HG03378 (cell line): ENCODE measurements at regions not wholly inside any gene's neighbourhood (a gene's known extent, or its start where the extent isn't known, plus 50 kb on each side); places are given as distances from the start of the nearest gene placed in this dataset.
"Not testable (repeated sequence)": the region's sequence is repeated elsewhere in the genome, so short reads cannot be mapped to it uniquely, and the experiment has no call there.

Experiments
- ATAC-seq: cut with Tn5 transposase; IDR thresholded peaks from one replicate; pipeline ENCODE4 v1.9.1; 2021; ENCODE audit warnings: mild to moderate bottlenecking, moderate library complexity; ENCODE audit not compliant: unreplicated experiment

DNA sequence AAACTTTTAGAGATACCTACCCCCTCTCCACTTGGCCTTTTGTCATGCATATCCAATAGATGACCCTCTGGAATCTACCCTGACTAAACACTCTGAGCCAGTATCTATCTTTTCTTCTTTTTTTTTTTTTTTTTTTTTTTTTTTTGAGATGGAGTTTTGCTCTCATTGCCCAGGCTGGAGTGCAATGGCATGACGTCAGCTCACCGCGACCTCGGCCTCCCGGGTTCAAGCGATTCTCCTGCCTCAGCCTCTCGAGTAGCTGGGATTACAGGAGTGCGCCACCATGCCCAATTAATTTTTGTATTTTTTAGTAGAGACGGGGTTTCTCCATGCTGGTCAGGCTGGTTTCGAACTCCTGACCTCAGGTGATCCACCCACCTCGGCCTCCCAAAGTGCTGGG, 50.8 kb upstream of the GRIN2B start:
- ATAC-seq, result not testable (repeated sequence)

DNA sequence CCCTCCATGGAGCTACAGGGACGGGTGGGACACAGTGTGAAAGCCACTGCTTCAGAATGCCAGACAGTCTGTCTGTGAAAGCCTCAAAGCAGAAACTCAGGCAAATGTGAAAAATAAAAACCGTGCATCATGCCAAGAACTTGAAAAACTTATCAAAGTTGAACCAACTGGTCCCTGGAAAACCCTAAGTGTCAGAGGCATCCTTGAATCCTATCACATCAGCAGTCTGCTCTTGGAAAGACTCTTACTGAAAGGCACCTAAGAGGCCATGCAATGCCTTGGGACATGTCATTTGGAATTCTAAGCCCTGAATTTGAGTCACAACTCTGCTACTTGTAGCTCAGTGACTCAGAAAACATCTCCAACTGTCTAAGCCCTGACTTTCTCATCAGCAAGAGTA, 62.4 kb upstream of the GRIN2B start:
- ATAC-seq, result no peak

DNA sequence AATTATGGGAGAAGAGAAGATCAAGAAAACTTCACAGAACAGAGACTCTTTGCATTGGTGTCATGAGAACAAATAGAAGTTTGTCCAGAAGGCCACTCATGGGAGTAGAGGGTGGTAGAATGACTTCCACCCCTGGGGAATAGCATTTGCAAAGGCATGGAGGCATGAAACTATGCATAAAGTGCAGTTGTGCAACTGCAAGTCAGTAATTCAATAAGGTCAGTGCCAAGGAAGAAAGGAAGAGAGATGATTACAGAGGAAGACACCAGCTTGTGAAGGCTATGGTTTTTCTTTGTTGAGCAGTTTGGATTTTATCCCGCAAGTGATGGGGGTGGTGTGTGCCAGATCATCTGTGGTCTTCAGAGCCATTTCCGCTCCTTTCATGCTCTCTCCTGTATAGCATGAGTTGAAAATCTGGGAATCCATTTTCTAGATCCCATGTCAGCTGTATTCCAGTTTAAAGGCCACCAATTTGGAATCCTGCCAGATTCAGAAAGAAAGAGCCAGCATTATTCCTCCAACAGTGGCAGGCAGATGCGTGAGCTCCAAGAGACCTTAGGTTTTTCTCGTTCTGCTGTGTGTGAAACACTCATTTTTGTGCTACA, 67.6 kb upstream of the GRIN2B start:
- no peak for ATAC-seq

DNA sequence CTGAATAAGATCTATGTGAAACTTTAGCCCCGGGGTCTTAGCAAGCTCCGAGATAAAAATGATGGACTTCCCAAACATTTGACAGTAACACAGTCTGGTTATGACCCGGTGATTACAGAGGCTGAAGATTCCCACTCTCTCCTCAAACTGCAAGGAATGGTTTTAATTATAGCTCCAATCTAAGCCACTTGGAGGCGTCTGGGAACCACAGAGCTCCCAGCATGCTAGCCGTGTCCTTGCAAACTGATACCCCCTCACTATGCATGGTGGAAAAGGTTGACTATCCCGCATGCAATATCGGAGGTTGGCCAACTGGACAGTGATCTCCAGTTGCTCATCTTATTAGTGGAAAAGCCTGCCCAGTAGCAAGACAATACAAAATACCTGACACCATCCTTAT, 76.5 kb upstream of the GRIN2B start:
- no peak for ATAC-seq

DNA sequence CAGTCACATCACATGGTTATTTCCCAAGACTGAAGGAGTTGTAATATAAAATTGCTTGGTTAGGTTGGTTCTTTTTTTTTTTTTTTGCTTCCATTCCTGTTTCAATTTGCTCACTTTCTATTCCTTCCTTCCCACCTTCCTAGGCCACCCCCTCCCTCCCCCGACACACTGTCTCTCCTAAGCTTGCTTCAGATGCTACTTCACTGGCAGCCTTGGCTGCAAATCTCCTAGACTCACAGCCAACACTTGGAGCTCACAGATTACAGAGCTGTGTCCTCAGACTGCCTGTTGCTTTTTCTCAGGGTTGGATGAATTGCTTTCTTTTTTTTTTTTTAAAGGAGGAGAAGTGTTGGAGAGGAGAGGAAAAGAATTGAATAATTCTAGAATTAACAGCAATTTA, 77.3 kb upstream of the GRIN2B start:
- ATAC-seq, result no peak

DNA sequence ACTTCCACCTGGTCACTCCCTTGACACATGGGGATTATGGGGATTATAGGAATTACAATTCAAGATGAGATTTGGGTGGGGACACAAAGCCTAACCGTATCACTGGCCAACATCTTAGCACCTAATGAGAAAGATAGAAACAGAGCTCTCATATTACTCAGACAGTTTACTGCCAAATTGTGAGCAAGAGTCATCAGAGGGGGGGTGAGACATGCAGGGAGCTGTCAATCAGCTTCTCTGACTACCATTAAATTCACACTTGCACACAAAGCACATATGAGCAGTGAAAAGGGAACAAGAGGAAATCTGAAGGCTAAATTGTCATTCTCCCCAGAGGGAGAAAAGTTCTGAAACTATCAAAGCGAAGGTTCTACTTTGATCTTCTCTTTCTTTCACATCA, 78.1 kb upstream of the GRIN2B start:
- ATAC-seq, result no peak

DNA sequence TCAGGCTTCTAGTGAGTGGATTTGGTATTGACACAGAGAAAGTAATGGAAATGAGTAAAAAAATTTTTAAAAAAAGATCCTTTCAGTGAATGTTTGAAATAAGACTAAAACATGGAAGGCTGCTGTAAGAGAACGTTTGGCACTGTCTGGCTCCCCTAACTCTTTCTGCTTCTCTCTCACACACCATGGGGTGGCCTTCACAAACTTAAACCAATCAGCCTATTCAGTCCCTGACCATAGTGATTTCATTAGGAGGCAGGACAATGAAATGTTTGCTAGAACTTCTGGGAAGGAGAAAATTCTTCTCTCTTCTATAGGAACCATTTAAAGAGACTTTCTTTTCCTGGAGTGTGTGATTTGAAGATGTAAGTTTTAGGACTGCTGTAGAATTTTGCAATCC, 84.2 kb upstream of the GRIN2B start:
- no peak for ATAC-seq

DNA sequence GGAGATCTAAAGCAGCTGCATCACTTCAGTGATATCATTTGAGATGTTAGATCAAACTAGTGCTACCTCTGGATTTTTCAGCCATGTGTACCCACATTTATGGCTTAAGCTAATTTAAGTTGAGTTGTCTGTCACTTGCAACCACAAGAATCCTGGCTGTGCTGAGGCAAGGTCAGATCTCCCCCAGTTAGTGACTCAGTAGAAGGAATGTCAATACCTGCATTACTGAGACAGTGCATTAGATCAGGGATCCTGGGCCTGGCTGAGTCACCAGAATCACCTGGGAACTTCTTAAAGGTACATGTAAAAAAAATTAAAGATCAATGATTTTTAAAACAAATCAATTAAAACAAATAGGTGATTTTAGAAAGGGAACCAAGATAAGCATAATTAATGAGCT, 84.6 kb upstream of the GRIN2B start:
- ATAC-seq, result no peak

DNA sequence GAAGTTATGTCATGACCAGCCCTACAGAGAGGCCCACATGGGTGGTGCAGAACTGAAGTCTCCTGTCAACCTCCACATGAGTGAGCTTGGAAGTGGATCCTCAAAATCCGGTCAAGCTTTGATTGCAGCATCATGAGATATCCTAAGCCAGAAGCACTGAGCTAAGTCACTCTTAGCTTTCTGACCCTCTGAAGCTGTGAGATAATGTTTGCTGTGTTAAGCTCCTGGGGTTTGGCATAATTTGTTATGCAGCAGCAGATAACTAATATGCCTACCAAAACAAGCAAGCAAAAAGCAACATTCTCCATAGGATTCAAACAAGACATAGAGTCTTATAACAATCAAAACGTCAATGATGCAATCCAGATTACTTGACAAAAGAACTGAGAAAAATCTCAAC, 87.6 kb upstream of the GRIN2B start:
- ATAC-seq, result no peak

DNA sequence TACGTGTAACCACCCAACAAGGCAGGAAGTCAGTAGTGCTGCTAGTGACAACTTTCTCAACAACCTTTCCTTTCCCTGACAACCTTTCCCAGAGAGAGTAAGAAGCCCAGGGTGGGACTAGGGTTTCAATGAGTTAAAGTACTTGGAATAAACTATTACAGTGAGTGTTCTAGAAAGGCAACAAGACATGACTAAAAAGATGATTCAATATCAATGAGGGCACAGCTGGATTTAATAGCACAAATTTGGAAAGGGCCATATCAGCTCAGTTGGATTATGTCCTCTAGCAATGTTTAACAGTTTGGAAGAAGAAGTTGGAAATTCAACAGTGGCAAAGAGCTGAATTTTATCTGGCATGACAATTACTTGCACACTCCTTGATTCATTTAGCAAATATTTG, 90.4 kb upstream of the GRIN2B start:
- ATAC-seq, result no peak

DNA sequence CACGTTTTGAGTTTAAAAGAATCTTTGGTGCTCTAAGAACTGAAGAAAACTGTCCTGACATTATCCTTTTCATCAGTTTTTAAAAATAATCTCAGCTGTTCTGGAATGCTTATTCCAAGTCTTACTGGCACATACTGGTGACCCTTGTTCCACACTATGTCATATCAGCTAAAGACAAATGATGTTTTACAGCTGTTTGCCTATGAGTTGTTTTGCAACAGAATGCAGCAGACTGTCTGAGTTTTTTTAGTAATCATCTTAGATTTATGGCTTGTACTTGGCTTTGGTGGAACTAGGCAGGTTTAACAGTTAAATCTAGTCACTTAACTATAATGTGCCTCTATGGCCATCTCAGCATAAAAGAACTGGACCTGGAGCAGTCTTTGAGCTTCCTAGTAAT, 91.6 kb upstream of the GRIN2B start:
- ATAC-seq, result no peak

DNA sequence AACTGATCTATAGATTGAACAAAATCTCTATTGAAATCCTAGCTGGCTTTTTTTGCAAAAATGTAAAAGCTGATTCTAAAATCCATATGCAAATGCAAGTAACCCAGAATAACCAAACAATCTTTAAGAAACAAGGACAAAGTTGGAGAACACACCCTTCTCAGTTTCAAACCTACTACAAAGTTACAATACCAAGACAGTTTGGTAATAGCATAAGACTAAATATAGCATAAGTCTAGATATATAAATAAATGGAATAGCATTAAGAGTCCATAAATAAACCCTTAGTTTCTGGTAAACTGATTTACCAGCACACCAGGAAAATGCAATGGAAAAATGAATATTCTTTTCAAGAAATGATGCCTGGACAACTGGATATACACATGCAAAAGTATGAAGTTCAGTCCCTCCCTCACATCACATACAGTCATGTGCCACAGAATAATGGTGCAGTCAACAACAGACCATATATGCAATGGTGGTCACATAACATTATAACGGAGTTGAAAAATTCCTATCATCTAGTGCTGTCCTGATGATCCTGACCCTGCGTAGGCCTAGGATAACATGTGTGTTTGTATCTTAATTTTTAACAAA, 94.5 kb upstream of the GRIN2B start:
- no peak for ATAC-seq

DNA sequence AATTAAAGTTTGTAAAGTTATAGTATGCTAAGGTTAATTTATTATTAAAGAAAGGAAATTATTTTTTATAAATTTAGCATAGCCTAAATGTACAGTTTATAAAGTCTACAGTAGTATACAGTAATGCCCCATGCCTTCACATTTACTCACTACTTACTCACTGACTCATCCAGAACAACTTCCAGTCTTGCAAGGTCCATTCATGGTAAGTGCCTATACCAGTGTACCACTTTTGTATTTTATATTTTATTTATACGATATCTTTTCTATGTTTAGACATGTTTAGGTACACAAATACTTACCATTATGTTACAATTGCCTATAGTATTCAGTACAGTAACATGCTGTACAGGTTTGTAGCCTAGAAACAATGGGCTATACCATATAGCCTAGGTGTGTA, 95.1 kb upstream of the GRIN2B start:
- no peak for ATAC-seq

DNA sequence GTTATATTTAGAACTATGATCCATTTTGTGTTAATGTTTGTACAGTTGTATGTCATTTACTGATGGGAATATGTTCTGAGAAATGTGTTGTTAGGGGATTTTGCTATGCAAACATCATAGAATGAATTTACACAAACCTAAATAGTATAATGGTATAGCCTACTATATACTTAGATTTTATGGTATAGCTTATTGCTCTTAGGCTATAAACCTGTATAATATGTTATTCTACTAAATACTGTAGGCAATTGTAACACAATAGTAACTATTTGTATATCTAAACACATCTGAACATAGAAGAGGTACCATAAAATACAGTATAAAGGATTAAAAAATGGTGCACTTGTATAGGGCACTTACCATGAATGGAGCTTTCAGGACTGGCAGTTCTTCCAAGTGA, 105.4 kb upstream of the GRIN2B start:
- ATAC-seq, result no peak

DNA sequence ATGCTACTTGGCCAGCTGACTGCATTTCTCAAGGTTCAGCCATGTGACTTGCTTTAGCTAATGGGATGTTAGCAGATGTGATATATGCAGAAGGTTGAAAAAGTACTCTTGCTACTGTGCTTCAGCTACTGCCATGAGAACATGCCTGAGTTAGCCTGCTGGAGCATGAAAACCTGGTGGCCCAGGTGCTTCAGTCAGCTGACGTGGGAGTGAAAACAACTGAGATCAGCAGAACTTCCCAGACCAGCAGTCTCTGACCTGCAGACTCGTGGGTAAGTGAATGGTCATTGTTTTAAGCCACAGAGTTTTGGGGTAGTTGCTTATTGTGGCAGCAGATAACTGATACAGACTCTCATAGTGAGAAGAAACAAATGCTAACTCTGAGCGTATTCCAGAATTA, 118.6 kb upstream of the GRIN2B start:
- ATAC-seq, result no peak

DNA sequence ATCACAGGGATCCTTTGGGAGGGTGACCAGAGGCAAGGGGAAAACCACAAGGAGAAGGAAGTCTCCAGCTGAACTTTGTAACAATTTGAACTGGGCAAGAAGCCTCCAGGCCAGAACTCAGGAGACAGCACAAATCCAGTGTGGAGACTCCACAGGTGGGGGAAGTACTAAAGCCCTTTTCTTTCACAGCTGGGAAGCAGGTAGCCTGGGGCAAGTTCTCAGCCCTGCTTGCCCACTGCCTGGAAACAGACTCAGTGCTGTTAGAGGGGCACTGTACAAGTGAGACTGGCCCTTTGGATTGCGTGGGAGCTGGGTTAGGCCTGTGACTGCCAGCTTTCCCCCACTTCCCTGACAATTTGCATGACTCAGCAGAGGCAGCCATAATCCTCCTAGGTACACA, 120.2 kb upstream of the GRIN2B start:
- not testable (repeated sequence) for ATAC-seq

DNA sequence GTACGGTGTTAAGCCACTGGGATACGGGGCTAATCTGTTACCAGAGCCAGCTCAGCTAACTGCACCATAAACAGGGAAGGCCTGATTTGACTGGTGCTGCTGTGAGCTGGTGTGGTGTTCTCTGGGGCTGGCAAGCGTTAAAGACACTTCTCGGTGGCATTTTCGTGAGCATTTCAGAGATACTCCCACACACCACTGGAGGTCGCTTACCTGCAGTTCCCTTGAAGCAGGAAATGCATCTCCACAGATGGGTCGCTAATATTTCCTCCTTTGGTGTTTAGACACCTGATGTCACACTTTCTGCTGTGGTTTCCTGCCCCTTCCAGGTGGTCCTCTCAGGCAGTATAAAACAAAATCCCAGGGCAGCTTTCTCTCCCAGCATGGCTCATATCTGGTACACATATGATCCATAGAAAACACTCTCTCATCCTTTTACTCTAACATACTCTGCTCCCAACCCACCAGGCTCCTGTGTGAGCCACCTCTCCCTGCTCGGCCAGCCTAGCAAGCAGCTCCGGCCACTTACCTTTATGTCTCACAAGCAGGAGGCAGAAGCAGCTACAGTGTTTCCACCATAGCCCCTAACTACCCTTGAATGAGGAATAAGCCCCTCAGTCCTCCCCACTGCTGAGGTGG, 129.9 kb upstream of the GRIN2B start:
- peak; percentile 96 for ATAC-seq

DNA sequence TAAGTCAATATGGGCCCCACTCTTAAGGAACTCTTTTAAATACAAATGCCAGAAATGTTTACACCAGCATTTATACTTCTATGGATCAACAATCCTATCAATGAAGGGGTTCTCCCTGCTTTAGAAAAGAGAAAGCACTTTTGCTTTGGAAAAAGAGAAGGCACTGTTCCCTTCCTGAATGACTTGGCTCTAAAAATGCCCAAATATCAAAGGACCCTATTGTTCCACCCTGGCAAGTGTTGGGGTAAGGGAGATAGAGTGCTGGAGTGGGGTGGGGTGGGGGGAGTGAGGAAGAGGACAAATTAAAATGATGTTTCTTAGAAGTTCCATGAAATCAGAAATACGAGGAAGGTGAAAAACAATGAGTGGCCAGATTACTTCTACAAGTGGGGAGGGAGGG, 131.6 kb upstream of the GRIN2B start:
- no peak for ATAC-seq

DNA sequence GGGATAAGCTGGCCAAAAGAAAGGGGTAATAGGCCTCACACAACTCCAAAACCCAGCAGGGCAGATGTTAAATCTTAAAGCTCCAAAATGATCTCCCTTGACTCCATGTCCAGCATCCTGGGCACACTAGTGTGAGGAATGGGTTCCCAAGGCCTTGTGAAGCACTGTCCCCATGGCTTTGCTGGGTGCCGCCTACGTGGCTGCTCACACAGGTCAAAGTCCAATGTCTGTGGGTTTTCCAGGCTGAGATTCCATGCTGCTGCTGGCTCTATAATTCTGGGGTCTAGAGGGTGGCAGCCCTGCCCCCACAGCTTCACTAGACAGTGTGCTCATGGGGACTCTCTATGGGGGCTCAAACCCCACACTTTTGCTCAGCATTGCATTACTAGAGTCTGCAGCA, 145.3 kb upstream of the GRIN2B start:
- ATAC-seq, result no peak

DNA sequence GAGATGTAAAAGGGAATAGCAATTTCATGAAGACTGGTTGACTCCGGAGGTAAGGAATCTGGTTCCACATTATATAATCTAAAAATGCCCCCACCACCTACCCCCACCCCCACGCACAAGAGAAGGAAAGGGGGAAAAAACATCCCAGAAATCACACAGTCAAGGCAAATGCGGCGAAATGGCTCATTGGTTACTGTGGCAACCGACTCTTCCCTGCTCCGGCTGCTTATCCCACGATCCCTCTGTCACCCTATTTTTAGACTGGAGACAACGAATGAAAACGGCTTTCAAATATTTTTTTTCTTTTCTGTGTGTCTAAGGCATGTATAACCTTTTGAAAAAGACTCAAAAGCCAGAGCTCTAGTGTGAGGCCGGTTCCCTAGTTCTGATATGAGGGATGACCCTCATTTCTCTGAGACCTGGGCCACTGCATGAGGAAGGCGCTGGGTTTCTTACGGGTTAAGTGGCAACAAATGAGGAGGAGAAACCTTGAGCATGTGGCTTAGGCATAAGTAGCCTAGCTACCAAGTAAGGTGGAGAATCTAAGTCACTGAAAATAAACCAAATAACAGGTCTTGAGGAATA, 148.3 kb upstream of the GRIN2B start:
- ATAC-seq, result no peak

DNA sequence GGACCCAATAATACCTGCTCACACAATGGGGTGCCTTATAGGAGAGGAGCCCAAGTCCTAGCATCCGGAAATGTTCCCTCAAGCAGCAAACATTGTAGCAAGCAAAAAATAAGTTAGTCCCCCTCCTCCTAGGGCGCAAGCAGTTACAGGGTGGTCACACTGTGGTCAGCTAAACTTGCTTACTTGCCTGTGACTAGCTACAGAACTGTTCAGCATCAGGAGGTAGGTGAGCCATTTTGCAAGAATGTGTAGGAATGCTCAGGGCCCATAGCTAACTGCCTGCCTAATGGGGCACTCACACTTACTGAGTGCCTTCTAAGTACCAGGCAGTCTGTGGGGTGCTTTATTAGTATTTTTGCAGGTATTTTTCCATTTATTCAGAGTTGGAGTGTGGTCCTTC, 154.6 kb upstream of the GRIN2B start:
- no peak for ATAC-seq

DNA sequence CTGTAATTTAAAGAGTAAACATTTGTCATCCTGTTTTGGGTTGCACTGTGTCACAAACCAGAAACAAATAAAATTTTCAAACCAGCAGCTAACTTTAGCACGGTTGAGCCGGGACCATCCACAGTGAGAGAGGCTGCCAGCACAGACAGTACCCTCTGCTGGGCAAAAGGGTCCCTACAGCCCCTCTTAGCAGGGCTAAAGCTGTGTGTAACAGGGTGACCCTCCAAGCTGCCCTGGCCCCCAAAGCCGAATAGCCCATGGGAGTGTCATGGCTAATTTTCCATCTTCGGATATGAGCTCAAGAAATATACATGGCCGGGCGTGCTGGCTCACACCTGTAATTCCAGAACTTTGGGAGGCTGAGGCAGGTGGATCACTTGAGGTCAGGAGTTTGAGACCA, 157.1 kb upstream of the GRIN2B start:
- ATAC-seq, result no peak
